ENCODE measurements at regions not wholly inside any gene's neighbourhood (a gene's known extent, or its start where the extent isn't known, plus 50 kb on each side); places are given as distances from the start of the nearest gene placed in this dataset.

GRCh38 chr5:87030699-87031098 lies 237.0 kb upstream of the RASA1 start:
- TF ChIP-seq CTCF (IDR thresholded peaks at IDR 0.05), result no peak
- no peak for TF ChIP-seq EZH2 (IDR thresholded peaks at IDR 0.05; ENCODE audit: borderline replicate concordance, insufficient read depth, low read depth, low read length, poor library complexity, severe bottlenecking)

All from B cell (primary cell).